PC-3 (cell line): ENCODE measurements at regions not wholly inside any gene's neighbourhood (a gene's known extent, or its start where the extent isn't known, plus 50 kb on each side); places are given as distances from the start of the nearest gene placed in this dataset.

Experiments
- ATAC-seq: fragments of 200-7000 bp; cut with Tn5 transposase; 2 replicates; pipeline ENCODE4 v1.9.1; 2020; ENCODE audit warnings: mild to moderate bottlenecking, moderate library complexity
- BruUV-seq: library from RNA; stranded (reverse); fragments of 400-500 nt; replicated peaks from 2 replicates; lab custom pipeline; 2021; lab: Mats Ljungman, UMichigan
- CTCF ChIA-PET: fragments of 300-600 bp; sonication (Branson Sonifier 250); formaldehyde crosslinking; loops from one replicate; lab custom pipeline; 2022; ENCODE audit warnings: antibody characterized with exemption; lab: Charles Lee
- POLR2A ChIA-PET: fragments of 300-600 bp; sonication (Branson Sonifier 250); formaldehyde crosslinking; loops from one replicate; lab custom pipeline; 2022; ENCODE audit warnings: antibody characterized with exemption; ENCODE audit not compliant: unreplicated experiment; lab: Charles Lee
- DNase-seq: peaks from one replicate; pipeline ENCODE4 v3.0.0-alpha.2; 2015
- H2AFZ ChIP-seq: fragments of 300-600 bp; sonication (generic); 2 replicates; pipeline ENCODE4 v1.6.0; 2016; ENCODE audit warnings: antibody characterized with exemption, low read length
- H3F3A ChIP-seq: fragments of 300-600 bp; sonication (generic); one replicate; pipeline ENCODE4 v1.6.0; 2017; ENCODE audit warnings: antibody characterized with exemption, low read length, control low read depth, mild to moderate bottlenecking; ENCODE audit not compliant: unreplicated experiment
- H3K27ac ChIP-seq: fragments of 300-600 bp; sonication (generic); 2 replicates; pipeline ENCODE4 v1.5.1; 2016; ENCODE audit warnings: mild to moderate bottlenecking, low read length
- H3K27me3 ChIP-seq: fragments of 300-600 bp; sonication (generic); 2 replicates; pipeline ENCODE4 v1.6.1; 2016; ENCODE audit warnings: low read length, mixed read lengths
- H3K36me3 ChIP-seq: fragments of 300-600 bp; sonication (generic); 2 replicates; pipeline ENCODE4 v1.6.1; 2016; ENCODE audit warnings: low read depth, mixed run types, low read length, mixed read lengths
- H3K4me1 ChIP-seq: fragments of 300-600 bp; sonication (generic); 2 replicates; pipeline ENCODE4 v1.5.1; 2016; ENCODE audit warnings: low read length; ENCODE audit not compliant: insufficient read depth
- H3K4me2 ChIP-seq: fragments of 300-600 bp; sonication (generic); 2 replicates; pipeline ENCODE4 v1.6.0; 2016; ENCODE audit warnings: low read length
- H3K4me3 ChIP-seq: fragments of 300-600 bp; sonication (generic); 2 replicates; pipeline ENCODE4 v1.5.1; 2016; ENCODE audit warnings: mild to moderate bottlenecking, low read length, mixed read lengths
- H3K79me2 ChIP-seq: fragments of 300-600 bp; sonication (generic); 2 replicates; pipeline ENCODE4 v1.6.1; 2017; ENCODE audit warnings: low read length, mixed read lengths
- H3K9ac ChIP-seq: fragments of 300-600 bp; sonication (generic); 2 replicates; pipeline ENCODE4 v1.6.0; 2016; ENCODE audit warnings: mild to moderate bottlenecking, low read length
- H3K9me2 ChIP-seq: fragments of 300-600 bp; sonication (generic); replicated peaks from 2 replicates; pipeline ENCODE4 v1.6.1; 2016; ENCODE audit warnings: mixed run types, low read length, mixed read lengths
- H3K9me3 ChIP-seq: fragments of 300-600 bp; sonication (generic); 2 replicates; pipeline ENCODE4 v1.6.1; 2016; ENCODE audit warnings: low read length, mixed read lengths
- H4K20me1 ChIP-seq: fragments of 300-600 bp; sonication (generic); 2 replicates; pipeline ENCODE4 v1.6.1; 2016; ENCODE audit warnings: low read length, mixed read lengths
- CTCF ChIP-seq: fragments of 300-600 bp; sonication (generic); conservative IDR thresholded peaks from 2 replicates; pipeline ENCODE4 v1.5.1; 2017; ENCODE audit warnings: antibody characterized with exemption, low read depth, mild to moderate bottlenecking, low read length
- EZH2 ChIP-seq: fragments of 300-600 bp; sonication (generic); IDR thresholded peaks from one replicate; pipeline ENCODE4 v1.6.1; 2017; ENCODE audit warnings: antibody characterized with exemption, mild to moderate bottlenecking, low read length; ENCODE audit not compliant: unreplicated experiment
- EZH2phosphoT487 ChIP-seq: fragments of 300-600 bp; sonication (generic); IDR thresholded peaks from 2 replicates; pipeline ENCODE4 v1.6.1; 2018; ENCODE audit warnings: mild to moderate bottlenecking, antibody characterized with exemption, low read length, borderline replicate concordance
- intact Hi-C: fragments of 100-400 bp; cut with micrococcal nuclease; formaldehyde crosslinking; loops from 2 replicates; pipeline ENCODE4 v1.9.0; 2023

GRCh38 chr15:93608643-93609148 lies 519.7 kb upstream of the RGMA start:
- Histone ChIP-seq H3F3A (no peaks in the 10 kb centered on the region), H3K79me2 (no peaks in the 10 kb centered on the region), H3K27ac (no peak overlapping the region), H3K9me3 (no peaks in the 10 kb centered on the region), H3K4me3 (no peak overlapping the region), H3K36me3 (no peaks in the 10 kb centered on the region), H2AFZ (no peak overlapping the region), H3K4me2 (no peak overlapping the region), H3K9ac (no peak overlapping the region), H3K4me1 (no peaks in the 10 kb centered on the region), H3K9me2 (no peaks in the 10 kb centered on the region), H4K20me1 (no peaks in the 10 kb centered on the region), H3K27me3 (peaks cover 8% of the 10 kb centered on the region; the same call in 1 of the 2 replicates)
- intact Hi-C loops: no loop called here
- ATAC-seq (no peak), DNase-seq (no peak)
- ChIA-PET POLR2A (no interaction called here), CTCF (no interaction called here)
- TF ChIP-seq CTCF: no peak
- no peak for TF ChIP-seq EZH2
- TF ChIP-seq EZH2phosphoT487: no peak
- no TSS peak for BruUV-seq

DNA sequence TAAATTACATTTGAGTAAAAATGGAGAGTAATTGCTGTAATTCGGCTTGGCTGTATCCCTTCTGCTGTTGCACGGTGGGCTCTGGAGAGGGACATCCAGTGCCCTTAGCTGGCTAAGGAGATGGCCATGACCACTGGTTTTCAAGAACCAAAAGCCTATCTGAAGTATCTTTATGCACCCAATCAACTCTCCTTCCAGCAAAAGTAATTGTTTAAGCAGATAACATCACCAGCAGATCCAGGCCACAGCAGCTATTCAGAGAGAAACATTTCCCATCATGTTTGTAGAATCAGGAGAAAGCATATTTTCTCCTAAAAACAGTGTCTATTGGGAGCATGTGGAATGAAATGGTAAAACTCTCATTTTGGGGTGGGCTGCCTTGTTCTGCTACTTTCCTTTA lies 514.5 kb upstream of the RGMA start:
- Histone ChIP-seq H3K27me3 (no peaks in the 10 kb centered on the region), H3K9ac (no peak overlapping the region), H3K4me2 (no peak overlapping the region), H3F3A (no peaks in the 10 kb centered on the region), H3K9me3 (no peaks in the 10 kb centered on the region), H3K4me3 (no peak overlapping the region), H3K9me2 (no peaks in the 10 kb centered on the region), H3K79me2 (no peaks in the 10 kb centered on the region), H3K4me1 (no peaks in the 10 kb centered on the region), H3K36me3 (no peaks in the 10 kb centered on the region), H2AFZ (no peak overlapping the region), H4K20me1 (no peaks in the 10 kb centered on the region), H3K27ac (no peak overlapping the region)
- POLR2A ChIA-PET: no interaction called here
- ATAC-seq: no peak
- no peak for TF ChIP-seq EZH2
- TF ChIP-seq CTCF: no peak
- TF ChIP-seq EZH2phosphoT487: no peak
- BruUV-seq: no TSS peak
- CTCF ChIA-PET: no interaction called here
- intact Hi-C loops: no loop called here
- DNase-seq: no peak

DNA sequence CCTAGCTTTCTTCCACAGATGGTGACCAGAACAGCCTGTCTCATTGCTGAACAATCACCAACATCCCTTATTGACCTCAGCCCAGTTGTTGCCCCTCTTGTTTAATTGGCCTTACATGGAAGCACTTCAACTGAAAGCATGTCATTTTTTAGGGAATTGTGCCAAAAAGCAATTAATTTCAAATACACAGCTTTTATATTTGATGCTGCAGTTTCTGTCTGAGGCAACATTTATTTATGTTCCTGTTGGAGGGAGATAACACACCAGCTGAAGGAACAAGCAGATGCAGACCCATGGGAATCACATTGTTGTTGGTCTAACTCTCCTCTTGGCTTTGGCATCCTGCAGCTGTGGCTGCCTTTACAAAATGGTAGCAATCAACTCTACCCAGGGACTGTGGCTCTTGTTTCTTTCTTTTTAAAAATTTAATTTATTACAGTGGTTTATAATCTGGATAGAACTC lies 498.1 kb upstream of the RGMA start:
- Histone ChIP-seq H3F3A (no peaks in the 10 kb centered on the region), H3K9ac (no peak overlapping the region), H3K27ac (no peak overlapping the region), H3K9me3 (no peaks in the 10 kb centered on the region), H3K36me3 (no peaks in the 10 kb centered on the region), H3K27me3 (peaks cover 7% of the 10 kb centered on the region; the same call in 1 of the 2 replicates), H3K9me2 (no peaks in the 10 kb centered on the region), H3K79me2 (no peaks in the 10 kb centered on the region), H4K20me1 (no peaks in the 10 kb centered on the region), H3K4me2 (no peak overlapping the region), H3K4me1 (no peaks in the 10 kb centered on the region), H3K4me3 (no peak overlapping the region), H2AFZ (no peak overlapping the region)
- DNase-seq: no peak
- ChIA-PET POLR2A (no interaction called here), CTCF (no interaction called here)
- no peak for TF ChIP-seq EZH2phosphoT487
- no peak for TF ChIP-seq CTCF
- TF ChIP-seq EZH2: no peak
- ATAC-seq: no peak
- intact Hi-C loops: no loop called here
- BruUV-seq: no TSS peak
